ENCODE measurements at regions not wholly inside any gene's neighbourhood (a gene's known extent, or its start where the extent isn't known, plus 50 kb on each side); places are given as distances from the start of the nearest gene placed in this dataset.
"Not testable (repeated sequence)": the region's sequence is repeated elsewhere in the genome, so short reads cannot be mapped to it uniquely, and the experiment has no call there.

DNA sequence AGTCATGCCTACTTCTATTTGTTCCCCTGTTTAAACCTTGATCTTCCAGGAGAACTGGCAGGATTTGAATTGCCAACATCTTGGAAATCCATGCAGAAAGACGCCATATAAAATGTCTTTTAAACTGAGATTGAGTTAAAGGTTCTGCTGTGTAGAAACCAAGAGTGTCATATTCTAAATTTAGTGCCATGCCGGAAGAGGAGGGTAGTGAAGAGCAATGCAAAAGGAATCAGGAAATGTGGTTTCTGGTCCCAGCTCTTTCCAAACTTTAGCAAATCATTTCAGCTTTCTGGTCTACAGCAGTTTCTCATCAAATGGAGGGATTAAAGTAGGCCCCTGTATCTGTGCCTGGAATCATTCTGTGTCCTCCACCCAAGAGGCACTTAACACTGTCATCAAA is 85.7 kb downstream of the BTG1 start:
- no peak for DNase-seq

DNA sequence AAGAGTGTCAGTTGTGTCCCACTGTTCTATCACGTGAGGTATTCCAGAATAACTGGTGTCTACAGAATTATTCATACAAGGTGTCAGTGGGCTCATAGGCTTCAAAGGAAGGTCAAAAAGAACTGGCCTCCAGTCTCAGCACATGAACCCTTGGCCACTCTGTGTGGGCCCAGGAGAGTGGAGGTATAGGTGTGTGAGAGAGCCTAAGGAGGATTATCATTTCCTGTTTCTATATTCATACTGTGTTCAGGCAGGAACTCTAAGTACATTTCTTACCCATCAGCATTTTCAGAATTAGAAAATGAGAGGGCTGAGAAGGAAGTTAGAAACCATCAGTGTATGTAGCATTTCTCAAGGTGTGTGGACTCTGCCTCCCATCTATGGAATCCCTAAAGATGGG is 87.0 kb downstream of the BTG1 start:
- DNase-seq = no peak

DNA sequence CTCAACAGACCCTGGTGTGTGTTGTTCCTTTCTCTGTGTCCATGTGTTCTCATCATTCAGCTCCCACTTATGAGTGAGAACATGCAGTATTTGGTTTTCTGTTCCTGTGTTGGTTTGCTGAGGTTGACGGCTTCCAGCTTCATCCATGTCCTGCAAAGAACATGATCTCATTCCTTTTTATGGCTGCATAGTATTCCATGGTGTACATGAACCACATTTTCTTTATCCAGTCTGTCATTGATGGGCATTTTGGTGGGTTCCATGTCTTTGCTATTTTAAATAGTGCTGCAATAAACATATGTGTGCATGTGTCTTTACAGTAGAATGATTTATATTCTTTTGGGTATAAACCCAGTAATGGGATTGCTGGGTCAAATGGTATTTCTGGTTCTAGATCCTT is 88.9 kb downstream of the BTG1 start:
- DNase-seq = not testable (repeated sequence)

DNA sequence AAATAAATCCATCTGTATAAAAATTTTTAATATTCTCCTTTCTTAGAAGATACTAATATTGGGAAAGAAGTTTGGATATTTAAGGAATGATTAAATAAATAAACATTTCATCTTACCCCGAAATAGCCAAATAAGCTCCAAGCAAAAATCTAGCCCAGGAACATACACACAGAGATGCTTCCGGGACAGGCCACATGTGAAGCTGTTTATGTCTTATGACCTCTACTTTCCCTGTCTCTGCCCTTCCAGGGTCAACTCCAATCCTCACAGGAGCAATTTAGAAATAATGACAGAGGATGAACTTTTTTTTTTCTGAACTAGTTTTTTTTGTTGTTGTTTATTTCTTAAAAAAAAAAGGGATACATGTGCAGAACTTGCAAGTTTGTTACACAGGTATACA is 89.4 kb downstream of the BTG1 start:
- no peak for DNase-seq

DNA sequence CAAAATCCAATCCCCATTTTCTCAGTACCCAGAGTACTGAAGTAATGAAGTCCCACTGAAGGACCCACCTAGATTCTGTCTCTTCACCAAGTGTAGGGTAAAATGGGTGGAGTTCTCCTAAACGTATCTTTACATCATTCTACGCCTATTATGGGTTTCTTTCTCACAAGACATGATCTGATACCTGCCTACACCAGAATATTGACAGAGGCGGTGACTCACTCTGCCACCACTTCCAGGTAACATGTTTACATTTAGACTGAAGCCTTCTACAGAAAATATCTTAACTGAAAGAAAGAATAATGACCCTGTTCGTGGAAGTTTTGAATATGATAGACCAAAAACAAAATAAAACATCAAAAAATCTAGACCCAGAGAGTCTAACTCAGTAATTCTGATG is 89.8 kb downstream of the BTG1 start:
- no peak for DNase-seq

DNA sequence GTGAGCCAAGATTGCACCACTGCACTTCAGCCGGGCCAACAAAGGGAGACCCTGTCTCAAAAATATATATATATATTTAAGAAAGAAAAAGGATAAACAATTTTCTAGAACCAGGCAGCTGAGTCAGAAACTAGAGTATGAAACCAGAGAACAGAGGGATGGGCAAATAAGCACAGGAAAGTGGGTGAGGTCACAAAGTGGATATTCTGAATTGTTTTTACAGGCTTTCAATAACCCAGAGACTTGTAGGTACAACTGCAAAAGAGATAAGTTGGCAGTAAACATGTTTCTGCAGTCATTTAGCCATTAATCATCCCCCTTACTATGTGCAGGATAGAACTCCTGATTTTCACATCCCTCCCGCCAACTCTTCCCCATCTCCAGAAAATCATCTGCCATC is 94.2 kb downstream of the BTG1 start:
- DNase-seq = no peak

DNA sequence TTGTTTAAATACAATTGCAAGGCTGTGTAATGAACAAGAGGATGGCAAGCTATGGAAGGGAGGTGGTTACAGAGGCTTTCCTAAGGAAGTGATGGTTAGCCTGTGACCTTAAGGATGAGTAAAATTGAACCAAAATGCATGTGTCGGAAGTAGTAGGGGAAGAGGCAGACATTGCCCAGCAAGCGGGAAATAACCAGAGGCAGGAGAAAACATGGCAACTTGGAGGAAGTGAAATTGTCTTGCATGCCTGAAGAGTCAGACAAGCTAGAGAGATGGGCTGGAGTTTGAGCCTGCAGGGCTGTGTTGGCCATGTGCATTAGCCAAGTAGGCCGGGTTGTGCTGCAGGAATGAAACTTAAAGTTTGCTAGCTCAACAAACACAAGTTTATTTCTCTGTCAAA is 96.2 kb downstream of the BTG1 start:
- no peak for DNase-seq

DNA sequence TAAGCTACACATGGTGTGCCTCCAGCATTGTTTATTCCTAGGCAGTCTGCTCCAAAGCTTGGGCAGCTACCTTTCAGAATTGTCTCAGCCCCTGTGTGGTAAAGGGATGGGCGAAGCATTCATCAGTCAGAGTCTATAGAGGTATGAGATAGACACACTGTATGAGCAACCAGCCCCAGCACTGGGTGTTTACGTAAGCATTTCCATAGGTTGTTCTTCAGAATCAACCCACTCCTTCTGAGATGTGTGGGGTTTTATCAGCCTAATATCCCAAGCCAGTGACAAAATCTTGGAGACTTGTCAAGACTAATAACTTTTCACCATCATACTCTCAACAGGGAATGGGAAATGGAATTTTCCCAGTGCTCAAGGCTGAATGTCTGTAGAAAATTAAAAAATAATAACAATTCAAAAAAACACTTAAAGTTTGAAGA is 98.2 kb downstream of the BTG1 start:
- DNase-seq = no peak

DNA sequence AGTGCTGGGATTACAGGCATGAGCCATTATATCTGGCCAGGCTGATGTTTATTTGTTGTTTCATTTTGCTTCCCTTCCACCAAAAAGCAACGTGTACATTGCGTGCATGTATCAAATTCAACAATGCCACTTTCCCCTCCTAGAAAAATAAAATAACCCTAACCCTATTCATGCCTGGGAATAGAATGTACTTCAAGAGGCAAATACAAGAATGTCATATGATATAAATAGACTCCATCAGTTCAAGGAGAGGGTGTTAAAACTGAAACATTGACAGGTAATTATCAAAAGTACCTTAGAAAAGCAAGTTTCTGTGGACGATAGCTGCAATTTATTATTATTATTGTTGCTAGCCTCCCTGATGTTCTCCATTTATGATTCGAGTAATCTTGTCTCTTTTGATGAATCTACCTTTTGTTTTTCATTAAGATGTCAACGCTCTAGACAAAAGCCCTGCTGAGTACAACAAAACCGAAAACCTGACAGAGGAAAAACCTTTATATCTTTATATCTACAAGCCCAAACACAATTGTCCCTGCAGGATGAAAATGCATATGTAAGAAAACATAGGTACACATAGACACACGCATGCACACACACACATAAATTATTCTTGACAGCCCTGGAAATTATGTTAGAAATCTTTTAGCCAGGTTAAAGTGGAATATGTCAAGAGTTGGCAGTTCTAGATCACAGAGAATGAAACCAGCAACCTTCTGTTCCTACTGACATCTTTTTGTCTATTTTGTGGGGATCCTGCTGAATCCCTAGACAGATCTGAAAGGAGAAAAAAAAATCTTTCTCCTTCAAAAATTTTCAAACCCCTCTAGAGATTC is 98.9 kb downstream of the BTG1 start:
- no peak for DNase-seq

DNA sequence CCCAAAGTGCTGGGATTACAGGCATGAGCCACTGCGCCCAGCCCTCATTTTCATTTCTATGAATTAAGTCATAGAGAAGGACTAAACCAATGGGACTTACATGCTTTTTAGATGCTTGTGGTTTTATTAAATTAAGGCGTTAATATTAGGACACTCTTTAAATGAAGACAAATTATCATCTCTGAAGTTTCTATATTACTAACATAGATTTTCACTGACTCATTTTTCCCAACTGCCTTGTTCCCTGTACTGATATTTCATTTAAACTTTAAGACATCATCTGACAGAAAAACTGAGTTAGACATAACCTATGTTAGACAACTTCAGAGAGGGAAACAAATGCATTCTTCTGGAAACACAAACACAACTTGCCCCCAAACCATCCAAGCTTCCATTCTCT is 99.8 kb downstream of the BTG1 start:
- DNase-seq = no peak

DNA sequence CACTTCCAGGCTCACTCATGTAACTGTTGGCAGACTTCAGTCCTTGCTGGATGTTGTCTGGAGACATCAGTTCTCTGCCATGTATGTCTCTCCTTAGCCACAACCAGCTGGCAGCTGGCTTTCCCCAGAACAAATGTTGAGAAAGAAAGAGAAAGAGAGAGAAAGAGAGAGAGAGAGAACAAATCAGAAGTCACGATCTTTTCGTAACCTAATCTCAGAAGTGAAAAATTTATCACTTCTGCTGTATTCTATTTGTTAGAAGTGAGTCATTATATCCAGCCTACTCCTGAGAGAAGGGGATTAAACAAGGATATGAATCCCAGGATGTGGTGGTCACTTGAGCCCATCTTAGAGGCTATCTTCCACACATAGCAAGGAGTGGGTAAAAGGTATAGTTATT is 101.2 kb downstream of the BTG1 start:
- no peak for DNase-seq

DNA sequence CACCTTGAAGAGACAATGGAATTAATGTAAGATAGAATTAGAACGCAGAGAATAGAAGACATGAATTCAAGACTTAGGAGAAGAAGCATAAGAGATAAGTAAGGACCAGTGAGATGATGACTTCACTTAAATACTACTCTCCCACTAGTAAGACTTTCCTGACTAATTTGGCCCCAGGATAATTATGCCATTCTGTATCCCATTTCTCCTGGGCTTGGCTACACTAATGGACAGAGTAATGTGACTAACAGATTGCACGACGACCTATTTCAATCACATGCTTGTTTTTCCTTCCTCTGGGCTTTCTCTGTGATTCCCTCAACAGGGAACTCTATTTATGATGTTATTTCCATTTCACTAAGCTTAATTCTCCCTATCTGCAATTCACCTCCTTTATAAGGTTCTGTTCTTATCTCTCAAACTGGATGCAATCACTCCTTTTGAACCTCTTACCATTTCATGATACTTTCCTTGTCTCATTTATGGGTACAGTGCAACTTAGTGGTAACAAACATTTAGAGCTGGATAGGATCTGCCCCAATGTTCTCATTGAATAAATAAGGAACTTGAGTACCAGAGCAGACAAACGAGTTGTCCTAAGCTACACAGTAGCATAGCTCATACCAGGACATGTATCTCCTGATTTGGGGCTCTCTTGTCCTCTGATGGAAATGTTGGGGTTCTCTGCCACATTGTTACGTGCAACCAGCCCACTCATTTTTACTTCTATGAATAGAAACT is 102.7 kb downstream of the BTG1 start:
- no peak for DNase-seq

DNA sequence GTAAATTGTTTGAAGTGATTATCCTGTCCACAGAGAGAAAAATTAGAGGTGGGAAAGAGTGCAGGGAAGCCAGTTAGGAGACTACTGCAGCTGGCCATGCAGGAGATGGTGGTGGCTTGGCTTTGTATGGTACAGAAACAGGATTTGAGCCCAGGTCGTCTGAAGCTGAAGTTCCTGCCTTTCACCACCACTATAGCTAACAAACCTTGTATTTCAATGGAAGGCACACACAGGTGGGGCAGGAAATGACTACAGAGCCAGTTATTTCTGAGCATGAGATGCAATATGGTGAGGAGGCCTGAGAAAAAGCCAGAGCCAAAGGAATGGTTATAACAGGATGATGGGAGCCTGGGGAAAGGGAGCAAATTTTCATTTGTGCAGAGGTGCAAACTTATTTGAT is 103.9 kb downstream of the BTG1 start:
- no peak for DNase-seq

DNA sequence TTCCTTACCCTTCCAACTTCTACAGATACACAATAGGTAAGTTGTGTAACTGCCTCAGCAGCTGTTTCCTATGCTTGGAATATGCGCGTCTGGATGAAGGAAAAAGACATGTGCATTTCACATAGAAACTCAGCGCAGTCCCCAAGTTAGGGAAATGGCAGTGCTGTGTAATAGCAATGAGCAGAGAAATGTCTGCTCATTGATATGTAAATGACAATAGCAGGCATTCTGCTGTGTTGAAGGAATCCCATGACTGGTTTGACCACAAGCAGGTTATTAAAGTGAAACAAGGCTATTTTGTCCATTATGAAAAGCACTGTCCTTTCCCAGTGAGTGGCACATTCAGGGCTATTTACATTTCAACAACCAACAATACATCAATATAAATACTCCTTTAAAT is 106.6 kb downstream of the BTG1 start:
- DNase-seq = no peak

DNA sequence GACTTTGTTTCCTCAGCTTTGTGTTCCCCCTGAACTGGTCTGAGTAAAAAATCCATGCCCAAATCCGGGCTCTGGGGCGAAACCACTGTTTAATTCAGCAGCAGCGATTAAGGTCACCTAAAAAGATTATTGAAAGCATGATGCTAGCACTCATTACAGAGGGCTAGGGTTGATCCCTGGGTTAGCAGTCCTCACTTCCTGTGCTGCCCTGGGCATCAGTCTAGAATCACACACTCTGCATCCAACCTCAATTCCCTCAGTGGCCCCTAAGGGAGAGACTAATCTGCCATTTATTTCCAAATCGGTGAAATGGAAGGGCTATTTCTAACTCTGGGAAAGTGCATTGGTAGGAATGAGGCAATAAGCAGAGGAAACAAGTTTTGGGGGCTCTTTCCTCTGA is 107.2 kb downstream of the BTG1 start:
- DNase-seq = no peak

DNA sequence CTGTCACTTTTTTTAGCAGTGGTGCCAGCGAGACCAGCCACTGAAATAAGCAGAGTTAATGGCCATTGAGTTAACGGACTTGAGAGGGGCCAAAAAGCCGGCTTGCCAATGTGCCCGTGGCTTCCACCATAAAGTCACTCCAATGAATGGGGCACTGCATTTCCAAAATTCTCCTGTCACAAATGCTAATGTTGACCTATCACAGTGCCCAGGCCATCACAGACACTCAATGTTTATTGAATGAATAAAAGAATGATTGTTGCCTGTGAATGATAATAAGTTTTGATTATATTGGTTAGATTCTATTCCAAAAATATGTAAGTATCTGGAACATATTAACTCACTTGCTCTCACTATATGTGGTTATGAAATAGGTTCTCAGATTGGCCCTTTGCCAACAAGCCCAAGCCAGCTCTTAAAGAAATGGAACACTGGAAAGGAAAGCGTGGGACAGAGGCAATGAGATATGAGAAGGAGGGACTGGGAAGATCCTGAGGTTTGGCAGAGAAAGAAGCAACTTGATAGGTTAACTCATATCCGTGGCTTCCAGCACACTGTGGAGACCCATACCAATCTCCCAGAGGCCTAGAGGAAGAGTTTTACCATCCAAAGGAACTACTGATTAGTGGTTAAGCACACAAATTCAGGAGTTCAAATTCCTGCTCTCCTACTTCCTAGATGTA is 108.7 kb downstream of the BTG1 start:
- DNase-seq = no peak

DNA sequence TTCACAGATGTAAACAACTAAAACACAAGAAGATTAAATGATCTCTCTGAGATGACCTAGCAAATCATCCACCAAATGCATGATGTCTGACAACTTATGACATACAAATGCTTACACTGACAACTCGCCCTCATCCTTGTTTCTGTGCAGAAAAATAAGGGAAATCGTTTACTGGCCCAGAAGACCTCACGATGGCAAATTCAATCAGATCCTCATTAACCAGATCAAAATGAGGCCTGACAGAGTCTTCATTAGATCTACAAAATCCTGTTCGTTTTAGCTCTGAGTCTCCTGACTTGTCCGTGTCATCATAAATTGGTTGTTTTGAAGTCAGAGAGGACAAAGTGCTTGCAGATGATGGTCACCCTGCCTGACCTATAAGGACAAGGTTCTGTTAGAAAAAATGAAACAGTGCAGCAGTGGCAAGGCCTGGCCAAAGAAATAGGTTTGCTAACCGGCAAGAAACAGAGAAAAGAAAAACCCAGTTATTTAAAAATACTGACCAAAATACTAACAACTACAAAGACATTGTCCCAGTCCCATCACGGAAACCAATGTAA is 109.5 kb downstream of the BTG1 start:
- no peak for DNase-seq

DNA sequence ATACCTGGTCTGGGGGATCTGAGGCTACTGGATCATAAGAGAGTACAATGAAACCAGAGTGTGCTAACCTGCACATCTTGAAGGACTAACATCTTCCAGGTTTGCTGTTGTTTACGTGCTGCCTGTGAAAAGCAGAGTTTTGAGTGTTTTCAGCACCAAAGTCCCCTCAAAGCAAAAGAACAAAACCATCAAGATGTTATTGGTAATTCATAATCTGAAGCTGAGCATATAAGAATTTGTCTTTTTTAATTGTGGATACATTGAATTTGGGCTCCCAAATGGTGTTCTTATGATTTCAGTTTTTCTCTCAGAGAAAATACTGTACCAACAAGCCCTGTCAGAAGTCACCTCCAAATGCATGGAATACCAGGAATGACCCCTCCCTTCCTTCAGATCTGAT is 110.2 kb downstream of the BTG1 start:
- no peak for DNase-seq

DNA sequence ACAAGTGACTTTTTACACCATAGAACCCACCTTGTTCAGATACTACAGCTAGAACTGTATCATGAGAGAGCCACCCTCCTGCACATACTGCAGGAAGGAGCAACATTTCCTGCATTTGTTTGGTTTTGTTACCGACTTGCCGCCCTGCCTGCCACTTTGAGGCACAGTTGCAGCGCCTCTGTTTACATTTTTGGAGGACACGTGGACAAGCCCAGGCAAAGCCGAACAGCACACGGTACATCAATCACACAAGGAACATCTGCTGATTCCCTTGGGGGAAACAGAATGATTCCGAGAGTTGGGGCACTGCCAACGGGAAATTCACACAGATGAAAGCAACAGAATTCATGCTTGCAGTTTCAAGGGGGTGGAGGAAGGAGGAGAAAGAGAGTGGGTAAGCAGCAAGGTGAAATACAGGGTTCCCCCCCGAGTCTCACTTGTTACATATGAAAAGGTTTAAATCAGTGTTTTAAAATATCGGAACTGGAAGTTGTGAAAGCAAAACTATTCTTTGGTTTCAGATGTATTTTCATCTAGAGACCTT is 110.7 kb downstream of the BTG1 start:
- DNase-seq = no peak

DNA sequence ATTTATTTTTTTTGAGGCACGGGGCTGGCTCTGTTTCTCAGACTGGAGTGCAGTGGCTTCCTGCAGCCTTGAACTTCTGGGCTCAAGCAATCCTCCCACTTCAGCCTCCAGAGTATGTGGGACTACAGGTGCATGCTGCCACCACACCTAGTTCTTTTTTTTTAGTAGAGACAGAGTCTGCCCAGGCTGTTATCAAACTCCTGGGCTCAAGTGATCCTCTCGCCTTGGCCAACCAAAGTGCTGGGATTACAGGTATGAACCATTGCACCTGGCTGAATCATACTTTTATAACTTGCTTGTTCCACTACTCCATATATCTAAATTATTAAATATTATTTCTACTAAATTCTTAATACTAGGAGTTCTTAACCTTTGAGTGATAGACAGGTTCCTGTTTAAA is 111.6 kb downstream of the BTG1 start:
- DNase-seq = no peak

DNA sequence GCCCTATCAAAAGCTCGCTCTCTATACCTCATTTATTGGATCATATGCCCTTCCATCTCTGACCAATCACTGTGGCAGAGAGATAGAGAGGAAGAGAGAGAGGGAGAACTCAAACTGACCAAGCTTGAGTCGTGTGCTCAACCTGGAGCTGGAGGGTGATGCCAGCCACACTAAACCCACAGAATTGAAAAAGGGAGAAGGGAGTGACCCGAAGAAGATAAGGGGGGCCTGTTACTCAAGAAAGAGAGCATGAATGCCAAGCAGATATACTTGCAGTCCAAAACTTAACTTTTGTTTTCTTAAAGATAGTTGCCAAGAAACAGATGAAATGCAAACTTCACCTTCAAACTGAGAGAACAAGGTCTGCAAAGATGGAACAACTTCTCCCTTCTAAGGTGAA is 112.7 kb downstream of the BTG1 start:
- no peak for DNase-seq

DNA sequence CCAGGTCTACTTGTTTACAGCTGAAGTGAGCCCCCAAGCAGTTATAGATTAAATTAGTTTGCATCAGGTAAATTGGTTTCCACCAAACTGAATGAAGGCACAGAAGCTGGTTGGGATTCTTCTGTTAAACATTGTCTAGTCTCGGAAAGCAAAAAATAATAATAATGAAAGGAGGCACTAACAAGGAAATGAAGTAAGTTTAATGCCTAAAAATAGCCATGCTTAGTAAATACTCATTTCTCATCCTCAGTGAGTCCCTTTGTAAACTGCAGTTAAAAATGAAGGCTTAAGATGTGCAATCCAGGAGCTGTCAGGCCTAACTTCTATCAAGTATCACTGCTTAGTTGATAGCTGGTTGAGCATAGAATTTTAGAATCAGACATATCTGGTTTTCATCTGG is 113.5 kb downstream of the BTG1 start:
- DNase-seq = no peak

DNA sequence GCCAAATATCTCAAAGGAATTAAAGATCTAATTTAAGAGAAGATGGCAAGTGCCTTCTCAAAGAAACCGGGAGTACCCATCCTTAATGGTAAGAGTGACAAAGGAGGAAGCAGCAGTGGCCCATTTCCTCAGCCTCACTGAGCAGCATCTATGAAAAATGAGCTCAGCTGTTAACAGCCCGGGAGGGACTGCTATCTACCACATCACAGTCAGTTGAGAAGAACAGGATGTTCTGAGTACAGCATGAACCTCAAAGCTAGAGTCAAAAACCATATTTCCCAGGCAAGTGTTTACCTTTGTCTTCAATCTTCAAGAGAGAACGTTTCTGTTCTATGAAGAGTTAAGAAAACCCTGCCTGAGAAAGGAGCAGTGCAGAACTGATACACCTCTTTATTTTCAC is 115.0 kb downstream of the BTG1 start:
- peak; percentile 35 for DNase-seq
